NCI-H2227 (cell line): ENCODE measurements at regions not wholly inside any gene's neighbourhood (a gene's known extent, or its start where the extent isn't known, plus 50 kb on each side); places are given as distances from the start of the nearest gene placed in this dataset.
"Not testable (repeated sequence)": the region's sequence is repeated elsewhere in the genome, so short reads cannot be mapped to it uniquely, and the experiment has no call there.

ENCODE experiments used
- DNase-seq: peaks from one replicate; lab custom pipeline; 2025; ENCODE audit not compliant: unreplicated experiment; lab: John Stamatoyannopoulos, UW

- DNase-seq, result not testable (repeated sequence)
Observed at GRCh38 chr6:166846446-166847142, 109.8 kb downstream of the RNASET2 start.

- no peak for DNase-seq
Observed at GRCh38 chr6:166842607-166843006, 113.7 kb downstream of the RNASET2 start.

- DNase-seq, result no peak
Observed at GRCh38 chr6:166841216-166841615, 115.1 kb downstream of the RNASET2 start.

GRCh38 chr6:166839569-166839968, 116.8 kb downstream of the RNASET2 start:
- no peak for DNase-seq

GRCh38 chr6:166838987-166839386, 117.4 kb downstream of the RNASET2 start:
- no peak for DNase-seq

GRCh38 chr6:166836785-166837718, 119.3 kb downstream of the RNASET2 start:
- DNase-seq, result no peak

- no peak for DNase-seq
Observed at GRCh38 chr6:166834049-166834448, 122.3 kb downstream of the RNASET2 start.

GRCh38 chr6:166830891-166831363, 125.4 kb downstream of the RNASET2 start:
- no peak for DNase-seq

GRCh38 chr6:166830185-166830890, 126.0 kb downstream of the RNASET2 start:
- no peak for DNase-seq

GRCh38 chr6:166826264-166826663, 130.1 kb downstream of the RNASET2 start:
- DNase-seq, result no peak

GRCh38 chr6:166825553-166826145, 130.7 kb downstream of the RNASET2 start:
- no peak for DNase-seq

- no peak for DNase-seq
Observed at GRCh38 chr6:166824880-166825250, 131.5 kb downstream of the RNASET2 start.

GRCh38 chr6:166824146-166824879, 132.0 kb downstream of the RNASET2 start:
- DNase-seq, result no peak

GRCh38 chr6:166822609-166823008, 133.7 kb downstream of the RNASET2 start:
- no peak for DNase-seq

- DNase-seq, result no peak
Observed at GRCh38 chr6:166820483-166820882, 135.9 kb downstream of the RNASET2 start.

GRCh38 chr6:166820070-166820469, 136.3 kb downstream of the RNASET2 start:
- DNase-seq, result no peak

GRCh38 chr6:166815629-166816028, 140.7 kb downstream of the RNASET2 start:
- no peak for DNase-seq

GRCh38 chr6:166814390-166814789, 142.0 kb downstream of the RNASET2 start:
- no peak for DNase-seq

- no peak for DNase-seq
Observed at GRCh38 chr6:166813461-166813860, 142.9 kb downstream of the RNASET2 start.

- no peak for DNase-seq
Observed at GRCh38 chr6:166810864-166811263, 145.5 kb downstream of the RNASET2 start.
